ENCODE measurements at regions not wholly inside any gene's neighbourhood (a gene's known extent, or its start where the extent isn't known, plus 50 kb on each side); places are given as distances from the start of the nearest gene placed in this dataset.

DNA sequence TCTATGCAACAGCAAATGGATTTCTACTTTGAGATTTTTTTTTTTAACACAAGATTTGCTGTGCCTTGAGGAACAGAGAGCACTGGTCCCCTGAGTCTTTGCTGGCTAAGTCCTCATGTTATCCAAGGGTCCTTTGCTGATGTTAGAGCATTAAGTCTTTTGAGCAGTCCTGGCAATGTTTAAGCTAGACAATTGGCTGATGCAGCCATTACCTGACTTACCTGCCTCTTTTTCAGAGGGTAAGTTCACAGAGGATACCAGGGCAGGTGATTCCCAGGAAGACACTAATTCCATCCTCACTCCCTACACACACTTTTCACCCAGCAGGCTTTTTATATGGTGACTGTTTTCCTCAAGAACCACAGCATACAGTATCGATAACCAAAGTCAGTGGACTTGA lies 337.7 kb downstream of the HDGFL1 start:
- no peak for TF ChIP-seq EZH2 (IDR thresholded peaks at IDR 0.05; ENCODE audit: borderline replicate concordance, insufficient read depth, low read length, poor library complexity, severe bottlenecking)
- no peak for TF ChIP-seq POLR2AphosphoS5 (IDR thresholded peaks at IDR 0.05)
- TF ChIP-seq EP300 (conservative IDR thresholded peaks at IDR 0.05; ENCODE audit: poor library complexity, severe bottlenecking): no peak
- TF ChIP-seq, protein P1, sequence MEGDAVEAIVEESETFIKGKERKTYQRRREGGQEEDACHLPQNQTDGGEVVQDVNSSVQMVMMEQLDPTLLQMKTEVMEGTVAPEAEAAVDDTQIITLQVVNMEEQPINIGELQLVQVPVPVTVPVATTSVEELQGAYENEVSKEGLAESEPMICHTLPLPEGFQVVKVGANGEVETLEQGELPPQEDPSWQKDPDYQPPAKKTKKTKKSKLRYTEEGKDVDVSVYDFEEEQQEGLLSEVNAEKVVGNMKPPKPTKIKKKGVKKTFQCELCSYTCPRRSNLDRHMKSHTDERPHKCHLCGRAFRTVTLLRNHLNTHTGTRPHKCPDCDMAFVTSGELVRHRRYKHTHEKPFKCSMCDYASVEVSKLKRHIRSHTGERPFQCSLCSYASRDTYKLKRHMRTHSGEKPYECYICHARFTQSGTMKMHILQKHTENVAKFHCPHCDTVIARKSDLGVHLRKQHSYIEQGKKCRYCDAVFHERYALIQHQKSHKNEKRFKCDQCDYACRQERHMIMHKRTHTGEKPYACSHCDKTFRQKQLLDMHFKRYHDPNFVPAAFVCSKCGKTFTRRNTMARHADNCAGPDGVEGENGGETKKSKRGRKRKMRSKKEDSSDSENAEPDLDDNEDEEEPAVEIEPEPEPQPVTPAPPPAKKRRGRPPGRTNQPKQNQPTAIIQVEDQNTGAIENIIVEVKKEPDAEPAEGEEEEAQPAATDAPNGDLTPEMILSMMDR (IDR thresholded peaks at IDR 0.05; ENCODE audit: poor library complexity, severe bottlenecking): no peak
- TF ChIP-seq RAD21 (conservative IDR thresholded peaks at IDR 0.05): no peak

Data from neural cell (in vitro differentiated cells).